Right lobe of liver (tissue), 4 donors: ENCODE measurements at regions not wholly inside any gene's neighbourhood (a gene's known extent, or its start where the extent isn't known, plus 50 kb on each side); places are given as distances from the start of the nearest gene placed in this dataset.

Experiments
- POLR2A ChIP-seq: fragments of 450-650 bp; IDR thresholded peaks from one replicate; pipeline ENCODE4 v1.6.1; 2017; ENCODE audit warnings: antibody characterized with exemption, mild to moderate bottlenecking
- TF ChIP-seq, protein P1 (sequence below), 4 donors: fragments of 200-600 bp in 3 of 4; fragments of 450-650 bp in 1 of 4; IDR thresholded peaks; one replicate each; pipeline versions ENCODE4 v1.5.1 to v1.8.0; 2016 to 2022; ENCODE audit warnings: antibody characterized with exemption in 4 of 4, mild to moderate bottlenecking in 2 of 4
- donor health status: DM: no; HTN: no; CAD: no.
- donor health status: DM: no; HTN: no; CAD: no.
- donor health status: DM: no; HTN: yes; CAD: no.

DNA sequence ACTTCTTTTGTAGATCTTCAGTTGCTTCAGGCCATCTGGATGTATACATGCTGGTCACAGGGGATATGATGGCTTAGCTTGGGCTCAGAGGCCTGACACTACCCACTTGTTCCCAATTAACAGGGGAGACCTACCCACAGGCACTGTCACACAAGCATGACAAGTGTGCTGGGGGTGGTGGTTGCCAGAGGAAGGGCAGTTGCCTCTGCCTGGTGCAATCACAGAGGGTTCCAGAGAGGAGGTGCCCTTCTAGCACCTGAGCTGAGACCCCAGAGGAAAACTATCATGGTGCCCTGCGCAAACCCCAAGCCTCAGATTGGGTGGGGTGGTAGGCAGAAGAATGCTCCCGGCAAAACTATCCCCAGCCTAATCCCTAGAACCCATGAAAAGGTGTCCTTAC lies 65.6 kb upstream of the NANOS1 start:
- TF ChIP-seq POLR2A: no peak
- TF ChIP-seq, protein P1, sequence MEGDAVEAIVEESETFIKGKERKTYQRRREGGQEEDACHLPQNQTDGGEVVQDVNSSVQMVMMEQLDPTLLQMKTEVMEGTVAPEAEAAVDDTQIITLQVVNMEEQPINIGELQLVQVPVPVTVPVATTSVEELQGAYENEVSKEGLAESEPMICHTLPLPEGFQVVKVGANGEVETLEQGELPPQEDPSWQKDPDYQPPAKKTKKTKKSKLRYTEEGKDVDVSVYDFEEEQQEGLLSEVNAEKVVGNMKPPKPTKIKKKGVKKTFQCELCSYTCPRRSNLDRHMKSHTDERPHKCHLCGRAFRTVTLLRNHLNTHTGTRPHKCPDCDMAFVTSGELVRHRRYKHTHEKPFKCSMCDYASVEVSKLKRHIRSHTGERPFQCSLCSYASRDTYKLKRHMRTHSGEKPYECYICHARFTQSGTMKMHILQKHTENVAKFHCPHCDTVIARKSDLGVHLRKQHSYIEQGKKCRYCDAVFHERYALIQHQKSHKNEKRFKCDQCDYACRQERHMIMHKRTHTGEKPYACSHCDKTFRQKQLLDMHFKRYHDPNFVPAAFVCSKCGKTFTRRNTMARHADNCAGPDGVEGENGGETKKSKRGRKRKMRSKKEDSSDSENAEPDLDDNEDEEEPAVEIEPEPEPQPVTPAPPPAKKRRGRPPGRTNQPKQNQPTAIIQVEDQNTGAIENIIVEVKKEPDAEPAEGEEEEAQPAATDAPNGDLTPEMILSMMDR (IDR thresholded peaks at IDR 0.05): no peak
